ENCODE measurements at regions not wholly inside any gene's neighbourhood (a gene's known extent, or its start where the extent isn't known, plus 50 kb on each side); places are given as distances from the start of the nearest gene placed in this dataset.

- TF ChIP-seq RAD21 (conservative IDR thresholded peaks at IDR 0.05) = no peak
- no peak for TF ChIP-seq REST (IDR thresholded peaks at IDR 0.05; ENCODE audit: borderline replicate concordance)
- no peak for TF ChIP-seq MXI1 (conservative IDR thresholded peaks at IDR 0.05; ENCODE audit: poor library complexity, severe bottlenecking)
- no peak for TF ChIP-seq EZH2 (IDR thresholded peaks at IDR 0.05; ENCODE audit: borderline replicate concordance, insufficient read depth, low read length, poor library complexity, severe bottlenecking)
- TF ChIP-seq CTCF (IDR thresholded peaks at IDR 0.05; ENCODE audit: poor library complexity, severe bottlenecking) = no peak
- no peak for TF ChIP-seq POLR2AphosphoS5 (IDR thresholded peaks at IDR 0.05)
- no peak for TF ChIP-seq SMC3 (conservative IDR thresholded peaks at IDR 0.05; ENCODE audit: poor library complexity)
- no peak for TF ChIP-seq TAF1 (IDR thresholded peaks at IDR 0.05; ENCODE audit: low read depth)
- TF ChIP-seq EP300 (conservative IDR thresholded peaks at IDR 0.05; ENCODE audit: poor library complexity, severe bottlenecking) = no peak
- Histone ChIP-seq H3K36me3 (ENCODE audit: insufficient read depth, low read length) (no peaks in the 10 kb centered on the region), H3K9me3 (ENCODE audit: low read length) (no peaks in the 10 kb centered on the region), H2AFZ (ENCODE audit: low read depth, low read length) (no peak overlapping the region), H4K20me1 (ENCODE audit: insufficient read depth) (no peaks in the 10 kb centered on the region), H3F3A (ENCODE audit: insufficient read depth, low read length, poor library complexity, severe bottlenecking) (no peaks in the 10 kb centered on the region), H3K4me2 (ENCODE audit: low read length) (no peak overlapping the region), H3K9me2 (ENCODE audit: insufficient read depth, low read length) (no peaks in the 10 kb centered on the region), H3K27ac (ENCODE audit: low read length) (no peak overlapping the region), H3K4me3 (ENCODE audit: low read length) (no peak overlapping the region), H3K27me3 (ENCODE audit: insufficient read depth, low read depth, low read length) (no peaks in the 10 kb centered on the region), H3K79me2 (replicated peaks; ENCODE audit: insufficient read depth, low read length) (no peaks in the 10 kb centered on the region), H3K9ac (ENCODE audit: low read length) (no peak overlapping the region)
Observed at GRCh38 chr11:41786087-41786486, 326.6 kb upstream of the LRRC4C start.

DNA sequence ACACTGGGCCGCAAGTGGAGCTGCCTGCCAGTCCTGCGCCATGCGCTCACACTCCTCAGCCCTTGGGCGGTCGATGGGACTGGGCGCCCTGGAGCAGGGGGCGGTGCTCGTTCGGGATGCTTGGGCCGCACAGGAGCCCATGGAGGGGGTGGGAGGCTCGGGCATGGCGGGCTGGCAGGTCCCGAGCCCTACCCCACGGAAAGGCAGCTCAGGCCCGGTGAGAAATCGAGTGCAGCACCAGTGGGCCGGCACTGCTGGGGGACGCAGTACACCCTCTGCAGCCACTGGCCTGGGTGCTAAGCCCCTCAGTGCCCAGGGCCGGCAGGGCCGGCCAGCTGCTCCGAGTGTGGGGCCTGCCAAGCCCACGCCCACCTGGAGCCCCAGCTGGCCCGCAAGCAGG is 328.7 kb upstream of the LRRC4C start:
- Histone ChIP-seq H2AFZ (ENCODE audit: low read depth, low read length) (no peak overlapping the region), H3K4me2 (ENCODE audit: low read length) (no peak overlapping the region), H3K79me2 (replicated peaks; ENCODE audit: insufficient read depth, low read length) (no peaks in the 10 kb centered on the region), H3K9me2 (ENCODE audit: insufficient read depth, low read length) (no peaks in the 10 kb centered on the region), H3K27me3 (ENCODE audit: insufficient read depth, low read depth, low read length) (no peaks in the 10 kb centered on the region), H4K20me1 (ENCODE audit: insufficient read depth) (no peaks in the 10 kb centered on the region), H3K9ac (ENCODE audit: low read length) (no peak overlapping the region), H3K27ac (ENCODE audit: low read length) (no peak overlapping the region), H3K4me3 (ENCODE audit: low read length) (no peak overlapping the region), H3K36me3 (ENCODE audit: insufficient read depth, low read length) (no peaks in the 10 kb centered on the region), H3F3A (ENCODE audit: insufficient read depth, low read length, poor library complexity, severe bottlenecking) (no peaks in the 10 kb centered on the region), H3K9me3 (ENCODE audit: low read length) (no peaks in the 10 kb centered on the region)
- TF ChIP-seq SMC3 (conservative IDR thresholded peaks at IDR 0.05; ENCODE audit: poor library complexity) (no peak), REST (IDR thresholded peaks at IDR 0.05; ENCODE audit: borderline replicate concordance) (no peak), CTCF (IDR thresholded peaks at IDR 0.05; ENCODE audit: poor library complexity, severe bottlenecking) (no peak), EP300 (conservative IDR thresholded peaks at IDR 0.05; ENCODE audit: poor library complexity, severe bottlenecking) (no peak), TAF1 (IDR thresholded peaks at IDR 0.05; ENCODE audit: low read depth) (no peak), RAD21 (conservative IDR thresholded peaks at IDR 0.05) (no peak), MXI1 (conservative IDR thresholded peaks at IDR 0.05; ENCODE audit: poor library complexity, severe bottlenecking) (no peak), EZH2 (IDR thresholded peaks at IDR 0.05; ENCODE audit: borderline replicate concordance, insufficient read depth, low read length, poor library complexity, severe bottlenecking) (no peak), POLR2AphosphoS5 (IDR thresholded peaks at IDR 0.05) (no peak)
